ENCODE measurements at regions not wholly inside any gene's neighbourhood (a gene's known extent, or its start where the extent isn't known, plus 50 kb on each side); places are given as distances from the start of the nearest gene placed in this dataset.

GRCh38 chr15:95370291-95370690, 960.2 kb upstream of the NR2F2 start:
- WGBS, 2 experiments (ENCODE audit: extremely low coverage in 1 of 2, insufficient coverage in 1 of 2, insufficient read length in 1 of 2, insufficient replicate concordance in 2 of 2, low coverage in 1 of 2, low lambda C conversion rate in 2 of 2, missing lambda C conversion rate in 1 of 2): 100% methylated on average over 2 of the region's 2 CpGs; no CpG with 5 or more reads in 1 of the 2 experiments
- H2BK5ac ChIP-seq (ENCODE audit: low read depth, low read length): no peak overlapping the region
- H2BK15ac ChIP-seq (ENCODE audit: low read length): no peak overlapping the region
- no peaks in the 10 kb centered on the region for H4K20me1 ChIP-seq (replicated peaks in 1 of 2; ENCODE audit: control insufficient read depth in 1 of 2, insufficient read depth in 2 of 2, low read length in 2 of 2)
- POLR2A ChIA-PET (ENCODE audit: partially characterized antibody): no interaction called here
- no peak overlapping the region for H3K4me3 ChIP-seq (ENCODE audit: extremely low read depth in 1 of 4, insufficient read depth in 2 of 4, low read depth in 3 of 4, low read length in 4 of 4)
- FAIRE-seq (no peak), DNase-seq (ENCODE audit: low read depth in 1 of 2, low spot score in 2 of 2) (no peak)
- H2AFZ ChIP-seq (ENCODE audit: low read length): no peak overlapping the region
- no peaks in the 10 kb centered on the region; the same call in 1 of the 2 replicates for H3K23me2 ChIP-seq (ENCODE audit: low read depth, low read length)
- no peaks in the 10 kb centered on the region for H3K27me3 ChIP-seq (replicated peaks in 1 of 4; ENCODE audit: control insufficient read depth in 3 of 4, extremely low read depth in 1 of 4, insufficient read depth in 3 of 4, low read length in 3 of 4)
- H2BK20ac ChIP-seq (ENCODE audit: low read length): no peak overlapping the region
- no peak overlapping the region for H2BK120ac ChIP-seq (replicated peaks; ENCODE audit: low read depth, low read length)
- H3K18ac ChIP-seq (ENCODE audit: extremely low read depth, low read length): no peak overlapping the region
- no peak overlapping the region for H2AK5ac ChIP-seq (ENCODE audit: low read depth, low read length)
- H3K14ac ChIP-seq (ENCODE audit: insufficient read length): no peak overlapping the region
- H3K23ac ChIP-seq (ENCODE audit: insufficient read length): no peak overlapping the region
- no peak overlapping the region for H3K9ac ChIP-seq (replicated peaks in 1 of 4; ENCODE audit: extremely low read depth in 1 of 4, low read depth in 3 of 4, low read length in 3 of 4)
- H3K27ac ChIP-seq (ENCODE audit: low read depth, low read length): no peak overlapping the region
- H4K91ac ChIP-seq (replicated peaks; ENCODE audit: insufficient read length, low read length): no peak overlapping the region
- H4K8ac ChIP-seq (ENCODE audit: extremely low read depth, insufficient read depth, low read length): no peak overlapping the region
- H2BK12ac ChIP-seq (ENCODE audit: low read depth, low read length): no peak overlapping the region
- TF ChIP-seq YY1 (IDR thresholded peaks at IDR 0.05; ENCODE audit: low read depth, low read length) (no peak), HDAC2 (IDR thresholded peaks at IDR 0.05; ENCODE audit: borderline replicate concordance in 1 of 2, low read depth in 2 of 2, low read length in 2 of 2) (no peak), SUZ12 (IDR thresholded peaks at IDR 0.05; ENCODE audit: low read length) (no peak), TBP (IDR thresholded peaks at IDR 0.05; ENCODE audit: low read depth, low read length) (no peak), BRCA1 (IDR thresholded peaks at IDR 0.05; ENCODE audit: low read depth, low read length) (no peak)
- H3K9me3 ChIP-seq (ENCODE audit: insufficient read depth in 2 of 2, low read depth in 1 of 2, low read length in 1 of 2): no peaks in the 10 kb centered on the region
- no peak overlapping the region for H3K56ac ChIP-seq (replicated peaks; ENCODE audit: insufficient read length, low read depth, low read length)
- peaks cover 0 to 2% (median 0%) of the 10 kb centered on the region in 4 experiments; a peak in 1 of 7 replicates for H3K4me1 ChIP-seq (replicated peaks in 1 of 4; ENCODE audit: control insufficient read depth in 3 of 4, insufficient read depth in 4 of 4, low read length in 3 of 4)
- no peak overlapping the region for H4K5ac ChIP-seq (ENCODE audit: insufficient read length, low read depth, low read length)
- no peaks in the 10 kb centered on the region for H3K36me3 ChIP-seq (ENCODE audit: control insufficient read depth in 2 of 4, insufficient read depth in 4 of 4, low read length in 3 of 4)
- H3K4me2 ChIP-seq (ENCODE audit: insufficient read depth in 1 of 2, low read depth in 2 of 2, low read length in 2 of 2): no peak overlapping the region
- H3K4ac ChIP-seq (replicated peaks; ENCODE audit: insufficient read length, low read depth, low read length): no peak overlapping the region
- no peaks in the 10 kb centered on the region for H3K79me2 ChIP-seq (ENCODE audit: control insufficient read depth in 1 of 2, insufficient read depth in 2 of 2, low read length in 2 of 2)
- no peaks in the 10 kb centered on the region for H3K79me1 ChIP-seq (ENCODE audit: low read depth, low read length)
- CTCF ChIA-PET (ENCODE audit: partially characterized antibody): no interaction called here

Data from H1 (cell line).